ENCODE measurements at regions not wholly inside any gene's neighbourhood (a gene's known extent, or its start where the extent isn't known, plus 50 kb on each side); places are given as distances from the start of the nearest gene placed in this dataset.

DNA sequence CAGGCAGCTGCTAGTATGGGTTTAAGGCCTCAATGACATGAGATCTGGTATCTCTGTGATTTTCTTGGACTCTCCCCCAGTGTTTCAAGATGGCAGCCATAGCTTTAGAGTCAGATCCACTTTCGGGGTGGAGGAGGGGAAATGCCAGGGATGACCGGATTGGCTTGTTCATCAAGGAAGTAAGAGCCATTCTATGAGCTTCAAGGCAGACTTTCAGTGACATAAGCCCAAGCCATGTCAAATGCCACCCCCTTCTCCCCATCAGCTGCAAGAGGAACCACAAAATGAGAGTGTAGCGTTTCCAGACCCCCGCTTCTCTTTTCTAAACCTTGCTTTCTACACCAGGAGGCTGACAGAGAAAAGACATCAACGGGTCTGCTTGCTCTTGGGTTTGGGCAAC lies 271.8 kb downstream of the PSAT1 start:
- no peak for TF ChIP-seq EZH2 (IDR thresholded peaks at IDR 0.05; ENCODE audit: insufficient read depth, low read length)
- TF ChIP-seq CTCF (IDR thresholded peaks at IDR 0.05; ENCODE audit: insufficient read depth, low read depth, low read length), result no peak

Measured in astrocyte (in vitro differentiated cells and primary cell).